IMR-90 (cell line): ENCODE measurements at regions not wholly inside any gene's neighbourhood (a gene's known extent, or its start where the extent isn't known, plus 50 kb on each side); places are given as distances from the start of the nearest gene placed in this dataset.

Source experiments
- ATAC-seq: fragments of 200-7000 bp; cut with Tn5 transposase; 2 replicates; pipeline ENCODE4 v1.9.1; 2020; ENCODE audit warnings: low read depth, mild to moderate bottlenecking, moderate library complexity
- BruUV-seq: library from RNA; stranded (reverse); fragments of 400-500 nt; replicated peaks from 2 replicates; lab custom pipeline; 2021; lab: Mats Ljungman, UMichigan
- CTCF ChIA-PET: fragments of 300-600 bp; formaldehyde crosslinking; extraction: SDS; loops from one replicate; lab custom pipeline; 2021; ENCODE audit warnings: antibody characterized with exemption; lab: Yijun Ruan, JAX
- POLR2A ChIA-PET: fragments of 300-600 bp; sonication (Branson Sonifier 250); formaldehyde crosslinking; loops from one replicate; lab custom pipeline; 2022; ENCODE audit warnings: antibody characterized with exemption; ENCODE audit not compliant: unreplicated experiment; lab: Charles Lee
- DNase-seq: peaks from one replicate; pipeline ENCODE4 v3.0.0; 2013
- H2AFZ ChIP-seq: replicated peaks from 2 replicates; pipeline ENCODE3; 2013; ENCODE audit warnings: low read length, mild to moderate bottlenecking; ENCODE audit not compliant: poor library complexity
- H2AK5ac ChIP-seq: 2 replicates; pipeline ENCODE4 v1.6.1; 2013; ENCODE audit warnings: low read depth, low read length, inconsistent platforms
- H2AK9ac ChIP-seq: replicated peaks from 2 replicates; pipeline ENCODE3; 2013; ENCODE audit warnings: mild to moderate bottlenecking, low read depth, low read length, moderate library complexity; ENCODE audit not compliant: poor library complexity
- H2BK120ac ChIP-seq: 2 replicates; pipeline ENCODE4 v1.6.1; 2013; ENCODE audit warnings: low read depth, low read length, inconsistent platforms
- H2BK15ac ChIP-seq: 3 replicates; pipeline ENCODE4 v1.6.1; 2013; ENCODE audit warnings: low read depth, low read length, inconsistent platforms
- H2BK20ac ChIP-seq: 2 replicates; pipeline ENCODE4 v1.6.1; 2013; ENCODE audit warnings: low read depth, mild to moderate bottlenecking, inconsistent platforms, low read length, moderate library complexity
- H2BK5ac ChIP-seq: 2 replicates; pipeline ENCODE4 v1.6.1; 2013; ENCODE audit warnings: mild to moderate bottlenecking, low read depth, low read length, inconsistent platforms; ENCODE audit not compliant: poor library complexity, severe bottlenecking
- H3K14ac ChIP-seq: replicated peaks from 2 replicates; pipeline ENCODE4 v1.6.1; 2013; ENCODE audit warnings: low read depth, low read length, inconsistent platforms
- H3K18ac ChIP-seq: 2 replicates; pipeline ENCODE4 v1.6.1; 2013; ENCODE audit warnings: low read depth, low read length, control low read depth
- H3K23ac ChIP-seq: 2 replicates; pipeline ENCODE4 v1.6.1; 2013; ENCODE audit warnings: low read depth, low read length, inconsistent platforms
- H3K27ac ChIP-seq: 2 replicates; pipeline ENCODE4 v1.5.1; 2013; ENCODE audit warnings: mild to moderate bottlenecking, control low read depth, low read length; ENCODE audit not compliant: insufficient read depth
- H3K27me3 ChIP-seq: 2 replicates; pipeline ENCODE4 v1.6.1; 2013; ENCODE audit warnings: low read length; ENCODE audit not compliant: control insufficient read depth, insufficient read depth
- H3K36me3 ChIP-seq: 2 replicates; pipeline ENCODE4 v1.6.1; 2013; ENCODE audit warnings: low read length, mixed read lengths; ENCODE audit not compliant: control insufficient read depth, insufficient read depth
- H3K4ac ChIP-seq: 2 replicates; pipeline ENCODE4 v1.6.1; 2013; ENCODE audit warnings: low read depth, low read length, inconsistent platforms
- H3K4me1 ChIP-seq: 2 replicates; pipeline ENCODE4 v1.6.1; 2013; ENCODE audit warnings: low read length, mixed read lengths; ENCODE audit not compliant: control insufficient read depth, insufficient read depth
- H3K4me2 ChIP-seq: 2 replicates; pipeline ENCODE4 v1.6.1; 2013; ENCODE audit warnings: low read depth, mild to moderate bottlenecking, control low read depth, low read length, moderate library complexity
- H3K4me3 ChIP-seq: 2 replicates; pipeline ENCODE4 v1.5.1; 2013; ENCODE audit warnings: low read depth, mild to moderate bottlenecking, control low read depth, low read length, moderate library complexity; ENCODE audit not compliant: insufficient read depth
- H3K56ac ChIP-seq: 2 replicates; pipeline ENCODE4 v1.6.1; 2013; ENCODE audit warnings: low read length, inconsistent platforms; ENCODE audit not compliant: insufficient read depth; ENCODE audit errors: extremely low read depth
- H3K79me1 ChIP-seq, 2 experiments: 2 replicates each; pipeline ENCODE4 v1.6.1; 2013; ENCODE audit warnings: low read length in 2 of 2, inconsistent platforms in 1 of 2, low read depth in 1 of 2
- H3K9ac ChIP-seq: 2 replicates; pipeline ENCODE4 v1.6.1; 2013; ENCODE audit warnings: low read depth, low read length, control low read depth
- H3K9me1 ChIP-seq: 2 replicates; pipeline ENCODE4 v1.6.1; 2013; ENCODE audit warnings: low read length, inconsistent platforms; ENCODE audit not compliant: insufficient read depth
- H3K9me3 ChIP-seq: 2 replicates; pipeline ENCODE4 v1.6.1; 2013; ENCODE audit warnings: low read length; ENCODE audit not compliant: control insufficient read depth, insufficient read depth
- H4K20me1 ChIP-seq: 2 replicates; pipeline ENCODE4 v1.6.1; 2013; ENCODE audit warnings: low read length, inconsistent platforms; ENCODE audit not compliant: insufficient read depth
- H4K5ac ChIP-seq: 2 replicates; pipeline ENCODE4 v1.6.1; 2013; ENCODE audit warnings: mild to moderate bottlenecking, low read depth, low read length, control low read depth
- H4K8ac ChIP-seq, 2 experiments: 2 replicates each; pipeline ENCODE4 v1.6.1; 2013; ENCODE audit warnings: low read depth in 2 of 2, low read length in 2 of 2, control low read depth in 1 of 2, inconsistent platforms in 1 of 2
- H4K91ac ChIP-seq: 2 replicates; pipeline ENCODE4 v1.6.1; 2013; ENCODE audit warnings: low read depth, low read length, inconsistent platforms; ENCODE audit not compliant: insufficient read depth
- CHD1 ChIP-seq: IDR thresholded peaks from 2 replicates; pipeline ENCODE4 v1.6.1; 2012; ENCODE audit warnings: low read depth, low read length, improper control_type of control experiment
- MAFK ChIP-seq: IDR thresholded peaks from 2 replicates; pipeline ENCODE4 v1.6.1; 2012; ENCODE audit warnings: low read depth, low read length, improper control_type of control experiment
- WGBS, 2 experiments: methylation state at CpG; one replicate each; pipeline versions ENCODE4 v1.1.5 to v1.1.7; 2013; ENCODE audit warnings: missing lambda C conversion rate in 2 of 2; ENCODE audit not compliant: insufficient read length in 1 of 2; ENCODE audit errors: extremely low coverage in 2 of 2; 5-methylcytosine and 5-hydroxymethylcytosine counted together
- dilution Hi-C: fragments of 300-500 bp; cut with HindIII; formaldehyde crosslinking; loops from one replicate; pipeline ENCODE4 v1.14.3; 2018; ENCODE audit warnings: low sequenced_read_pairs; ENCODE audit not compliant: unreplicated experiment
- in situ Hi-C: fragments of 300-500 bp; cut with MboI; formaldehyde crosslinking; loops from 3 replicates; pipeline ENCODE4 v1.14.3; 2019; ENCODE audit warnings: low sequenced_read_pairs, inconsistent platforms, mixed read lengths
- intact Hi-C: fragments of 100-400 bp; cut with micrococcal nuclease; formaldehyde crosslinking; loops from 2 replicates; pipeline ENCODE4 v1.10.0; 2022

- Histone ChIP-seq H3K9me3 (no peaks in the 10 kb centered on the region), H3K4me1 (peaks cover 4% of the 10 kb centered on the region; the same call in 1 of the 2 replicates), H3K4me3 (no peak overlapping the region), H4K8ac (no peak overlapping the region), H3K9ac (no peak overlapping the region), H3K23ac (no peak overlapping the region), H3K14ac (no peak overlapping the region), H3K18ac (no peak overlapping the region), H2BK20ac (no peak overlapping the region), H3K4ac (no peak overlapping the region), H4K91ac (no peak overlapping the region), H3K27me3 (no peaks in the 10 kb centered on the region), H3K27ac (no peak overlapping the region), H3K4me2 (no peak overlapping the region), H3K36me3 (no peaks in the 10 kb centered on the region), H4K5ac (no peak overlapping the region), H2AFZ (no peak overlapping the region), H2AK9ac (no peak overlapping the region), H3K9me1 (no peaks in the 10 kb centered on the region), H4K20me1 (no peaks in the 10 kb centered on the region), H2BK15ac (no peak overlapping the region), H3K56ac (no peak overlapping the region), H2BK5ac (no peak overlapping the region), H2AK5ac (no peak overlapping the region), H2BK120ac (no peak overlapping the region), H3K79me1 (no peaks in the 10 kb centered on the region)
- ATAC-seq (no peak), DNase-seq (no peak)
- TF ChIP-seq MAFK, result peak; percentile 97
- TF ChIP-seq CHD1, result no peak
- dilution Hi-C loops (no loop called here), in situ Hi-C loops (no loop called here), intact Hi-C loops (no loop called here)
- WGBS, 2 experiments, result no CpG with 5 or more reads among the region's 8 CpGs
- POLR2A ChIA-PET, result no interaction called here
- CTCF ChIA-PET, result no interaction called here
- BruUV-seq, result no TSS peak
Measured at GRCh38 chr3:34037260-34037659, 238.8 kb downstream of the PDCD6IP start.
